HG03521 (cell line): ENCODE measurements at regions not wholly inside any gene's neighbourhood (a gene's known extent, or its start where the extent isn't known, plus 50 kb on each side); places are given as distances from the start of the nearest gene placed in this dataset.
"Not testable (repeated sequence)": the region's sequence is repeated elsewhere in the genome, so short reads cannot be mapped to it uniquely, and the experiment has no call there.

ENCODE experiments used
- ATAC-seq: cut with Tn5 transposase; IDR thresholded peaks from one replicate; pipeline ENCODE4 v1.9.1; 2021; ENCODE audit warnings: mild to moderate bottlenecking, moderate library complexity; ENCODE audit not compliant: unreplicated experiment

DNA sequence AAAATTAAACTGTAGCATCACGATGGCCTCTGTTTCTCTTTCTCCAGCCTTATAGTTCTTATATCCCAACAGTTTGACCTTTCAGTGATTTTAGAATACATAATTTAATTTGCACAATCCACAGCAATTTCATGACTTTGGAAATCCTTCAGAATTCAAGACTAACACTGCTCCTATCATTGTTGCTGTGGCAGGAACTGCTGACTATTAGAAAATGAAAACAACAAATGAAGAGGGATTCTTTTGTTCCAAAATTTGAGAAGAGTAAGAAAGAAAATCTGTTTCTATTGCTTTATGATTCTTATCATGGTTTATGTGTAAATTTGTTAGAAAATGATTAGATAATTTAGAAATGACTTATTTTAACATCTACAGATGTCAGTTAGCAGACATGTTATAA, 604.0 kb upstream of the ADGRB3 start:
- no peak for ATAC-seq

DNA sequence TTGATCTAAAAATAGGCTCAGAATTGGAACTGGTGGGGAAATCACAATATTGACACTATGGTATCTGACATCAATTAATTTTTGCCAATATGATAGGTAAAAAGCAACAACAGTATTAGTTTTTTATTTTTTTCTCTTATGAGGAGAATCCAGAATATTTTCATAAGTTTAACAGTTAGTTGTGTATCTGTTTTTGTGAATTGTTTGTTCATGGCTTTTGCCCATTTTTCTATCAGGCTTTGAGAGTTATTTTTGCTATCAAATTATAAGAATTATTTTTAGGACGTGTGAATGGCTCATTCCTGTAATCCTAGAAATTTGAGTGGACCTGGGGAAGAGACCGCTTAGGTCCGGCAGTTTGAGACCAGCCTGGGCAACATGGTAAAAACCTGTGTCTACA, 608.6 kb upstream of the ADGRB3 start:
- no peak for ATAC-seq

DNA sequence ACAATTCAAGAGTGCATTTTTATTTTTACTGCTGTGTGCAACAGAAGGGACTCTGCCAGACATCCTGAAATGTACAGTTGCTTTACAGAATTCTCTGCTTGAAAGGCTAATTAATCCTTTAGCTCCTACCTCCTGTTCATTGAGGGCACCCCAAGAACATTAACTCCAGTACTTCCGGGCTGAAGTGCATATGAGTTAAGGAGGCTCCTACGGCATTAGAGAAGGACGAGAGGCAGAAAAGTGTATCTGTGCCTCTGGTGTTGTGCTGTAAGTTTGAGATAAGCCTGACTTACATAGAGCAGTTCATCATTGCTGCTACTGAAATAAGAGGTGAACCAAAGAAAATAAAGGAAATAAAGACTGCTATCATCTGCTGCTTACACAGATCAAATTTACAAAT, 609.3 kb upstream of the ADGRB3 start:
- ATAC-seq: no peak

DNA sequence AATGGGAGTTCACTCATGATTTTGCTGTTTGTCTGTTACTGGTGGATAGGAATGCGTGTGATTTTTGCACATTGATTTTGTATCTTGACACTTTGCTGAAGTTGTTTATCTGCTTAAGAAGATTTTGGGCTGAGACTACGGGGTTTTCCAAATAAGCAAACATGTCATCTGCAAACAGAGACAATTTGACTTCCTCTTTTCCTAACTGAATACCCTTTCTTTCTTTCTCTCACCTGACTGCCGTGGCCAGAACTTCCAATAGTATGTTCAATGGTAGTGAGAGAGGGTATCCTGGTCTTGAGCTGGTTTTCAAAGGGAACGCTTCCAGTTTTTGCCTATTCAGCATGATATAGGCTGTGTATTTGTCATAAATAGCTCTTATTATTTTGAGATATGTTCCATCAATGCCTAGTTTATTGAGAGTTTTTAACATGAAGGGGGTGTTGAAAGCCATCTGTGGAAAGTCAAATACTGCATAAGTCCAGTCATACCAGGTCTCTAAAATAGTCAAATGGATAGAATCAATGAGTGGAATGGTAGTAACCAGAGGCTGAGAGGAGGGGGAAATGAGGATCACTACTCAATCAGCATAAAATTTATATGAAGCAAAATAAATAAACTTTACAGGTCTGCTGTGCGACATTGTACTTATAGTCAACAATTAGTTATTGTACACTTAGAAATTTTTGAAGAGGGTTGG, 610.4 kb upstream of the ADGRB3 start:
- no peak for ATAC-seq

DNA sequence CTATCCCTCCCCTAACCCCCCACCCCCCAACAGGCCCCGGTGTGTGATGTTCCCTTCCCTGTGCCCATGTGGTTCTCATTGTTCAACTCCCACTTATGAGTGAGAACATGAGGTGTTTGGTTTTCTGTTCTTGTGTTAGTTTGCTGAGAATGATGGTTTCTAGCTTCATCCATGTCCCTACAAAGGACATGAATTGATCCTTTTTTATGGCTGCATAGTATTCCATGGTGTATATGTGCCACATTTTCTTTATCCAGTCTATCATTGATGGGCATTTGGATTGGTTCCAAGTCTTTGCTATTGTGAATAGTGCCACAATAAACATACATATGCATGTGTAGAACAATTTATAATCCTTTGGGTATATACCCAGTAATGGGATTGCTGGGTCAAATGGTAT, 612.1 kb upstream of the ADGRB3 start:
- ATAC-seq: not testable (repeated sequence)

DNA sequence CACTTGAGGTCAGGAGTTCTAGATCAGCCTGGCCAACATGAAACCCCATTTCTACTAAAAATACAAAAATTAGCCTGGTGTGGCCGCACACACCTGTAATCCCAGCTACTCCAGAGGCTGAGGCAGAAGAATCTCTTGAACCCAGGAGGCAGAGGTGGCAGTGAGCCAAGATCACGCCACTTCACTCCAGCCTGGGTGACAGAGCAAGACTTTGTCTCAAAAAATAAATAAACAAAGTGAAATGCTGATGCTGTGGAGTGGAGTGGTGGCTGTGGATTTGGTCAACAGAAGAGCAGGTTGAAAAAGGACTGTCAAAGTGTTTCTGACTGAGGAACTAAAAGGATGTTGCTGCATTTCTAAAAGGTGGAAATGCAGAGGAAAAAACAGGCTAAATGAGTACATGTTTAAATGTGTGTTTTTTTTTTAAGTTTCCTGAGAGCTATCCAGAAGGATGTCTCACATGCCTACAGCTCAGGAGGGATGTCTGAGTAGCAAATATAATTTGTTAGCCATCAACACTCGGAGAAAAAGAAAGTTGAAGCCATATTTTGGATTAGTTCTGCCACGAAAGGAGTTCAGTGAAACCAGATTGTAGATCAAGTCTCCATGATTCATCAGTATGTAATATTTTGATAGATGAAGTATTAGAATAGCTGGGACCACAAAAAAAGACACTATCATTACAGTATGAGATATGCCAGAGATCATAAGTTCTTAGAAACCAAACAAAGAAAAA, 621.1 kb upstream of the ADGRB3 start:
- ATAC-seq: no peak

DNA sequence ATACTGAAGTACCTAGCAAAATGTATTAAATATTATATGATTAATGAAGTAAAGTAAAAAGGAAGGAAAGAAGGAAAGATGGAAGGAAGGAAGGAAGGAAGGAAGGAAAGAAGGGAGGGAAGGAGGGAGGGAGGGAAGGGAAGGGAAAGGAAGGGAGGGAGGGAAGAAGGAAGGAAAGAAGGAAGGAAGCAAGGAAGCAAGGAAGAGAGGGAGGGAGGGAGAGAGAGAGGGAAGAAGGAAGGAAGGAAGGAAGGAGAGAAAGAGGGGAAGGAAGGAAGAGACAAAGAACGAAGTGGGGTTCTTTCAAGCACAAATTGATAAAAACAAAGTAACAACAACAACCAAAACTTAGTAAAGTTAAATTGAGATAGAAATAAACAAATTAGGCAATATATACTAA, 622.3 kb upstream of the ADGRB3 start:
- ATAC-seq: no peak

DNA sequence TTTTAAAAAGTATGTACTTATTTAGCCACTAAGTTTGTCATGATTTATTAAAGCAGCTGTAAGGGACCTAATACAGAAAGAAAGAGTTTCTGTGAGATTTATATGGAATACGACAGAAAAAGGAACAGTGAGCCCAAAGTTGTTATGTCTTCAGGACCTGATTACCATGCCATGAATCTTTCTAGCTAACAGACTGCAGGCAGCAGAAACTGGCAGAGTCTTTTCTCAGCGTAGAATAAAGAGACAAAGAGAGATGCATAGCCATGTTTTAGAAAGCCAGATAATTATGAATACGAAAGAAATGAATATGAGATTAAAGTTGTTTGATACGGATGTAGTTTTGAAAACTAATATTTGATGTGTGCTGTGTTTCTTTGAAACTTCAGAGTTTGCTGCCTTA, 624.1 kb upstream of the ADGRB3 start:
- no peak for ATAC-seq

DNA sequence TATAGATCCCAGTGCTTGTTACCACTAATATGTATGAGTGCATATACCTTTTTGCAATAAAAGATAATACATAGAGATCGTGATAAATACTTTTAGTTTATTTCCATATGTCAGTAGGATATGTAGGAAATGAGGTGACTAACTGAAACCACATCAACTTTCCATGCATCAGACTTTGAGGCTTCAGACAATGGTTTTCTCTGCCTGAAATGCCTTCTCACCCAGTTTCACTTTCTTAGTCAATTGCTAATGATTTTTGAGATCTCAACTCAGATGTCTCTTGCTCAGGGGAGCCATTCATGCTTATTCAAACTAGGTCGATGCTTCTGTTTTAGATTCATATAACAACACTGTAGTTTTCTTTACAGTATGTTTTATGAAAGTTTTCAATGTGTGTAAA, 626.6 kb upstream of the ADGRB3 start:
- ATAC-seq: no peak

DNA sequence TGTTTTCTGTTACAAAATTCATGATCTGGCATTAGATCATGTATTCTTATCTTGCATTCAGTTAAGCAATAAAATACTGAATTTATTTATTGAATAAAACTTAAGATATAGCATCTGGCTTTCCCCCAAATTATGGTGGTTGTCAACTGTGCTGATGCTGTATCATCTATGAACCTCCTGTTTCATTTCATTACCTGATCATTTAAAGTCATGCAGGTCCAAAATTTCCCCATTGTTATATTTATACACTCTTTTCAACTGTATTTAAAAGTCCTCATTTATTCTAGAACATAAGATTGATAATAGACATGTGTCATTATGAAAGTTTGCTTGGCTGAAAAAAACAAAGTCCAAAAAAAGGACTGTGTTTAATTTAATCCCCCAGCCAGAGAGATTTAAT, 627.4 kb upstream of the ADGRB3 start:
- ATAC-seq: no peak

DNA sequence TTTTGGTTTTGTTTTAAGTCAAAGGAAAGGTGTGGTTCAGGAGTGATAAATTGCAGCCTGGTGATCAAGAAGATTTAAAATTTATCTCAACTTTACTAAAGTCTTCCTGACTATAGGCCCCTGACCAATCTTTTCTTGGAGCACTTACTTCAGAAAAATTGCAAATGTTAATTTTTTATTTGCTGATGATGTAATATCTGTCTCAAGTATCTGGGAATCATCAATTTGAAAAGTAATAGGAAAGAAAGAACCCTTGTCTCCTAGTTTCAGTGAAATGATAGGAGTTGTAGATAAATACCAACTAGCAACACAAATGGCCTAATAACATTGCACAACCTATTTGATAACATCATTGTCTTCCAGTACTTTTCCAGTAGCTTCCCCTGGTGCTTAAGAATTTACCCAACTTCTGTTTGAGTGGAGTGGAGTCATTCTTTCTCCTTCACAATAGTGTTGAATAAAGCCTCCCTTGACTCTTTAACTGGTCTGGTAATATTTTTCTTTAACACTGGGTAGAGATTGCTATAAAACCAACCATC, 648.3 kb upstream of the ADGRB3 start:
- no peak for ATAC-seq

DNA sequence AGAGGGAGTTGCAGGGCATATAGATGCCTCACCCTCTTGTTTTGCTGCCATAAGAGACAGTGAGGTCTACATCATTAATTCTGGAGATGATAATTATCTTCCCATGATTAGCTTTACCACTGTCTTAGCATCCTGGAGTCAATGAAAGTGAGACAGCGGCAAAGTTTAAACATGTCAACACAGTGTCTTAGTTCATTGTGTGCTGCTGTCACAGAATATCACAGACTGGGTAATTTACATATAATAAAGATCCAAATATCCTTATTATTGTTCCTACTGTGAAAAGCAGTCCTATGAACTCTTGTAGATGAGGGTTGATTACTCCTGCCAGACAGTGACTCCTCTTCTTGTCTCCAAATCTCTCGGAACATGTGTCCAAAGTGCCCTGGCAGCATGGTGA, 658.6 kb upstream of the ADGRB3 start:
- ATAC-seq: no peak

DNA sequence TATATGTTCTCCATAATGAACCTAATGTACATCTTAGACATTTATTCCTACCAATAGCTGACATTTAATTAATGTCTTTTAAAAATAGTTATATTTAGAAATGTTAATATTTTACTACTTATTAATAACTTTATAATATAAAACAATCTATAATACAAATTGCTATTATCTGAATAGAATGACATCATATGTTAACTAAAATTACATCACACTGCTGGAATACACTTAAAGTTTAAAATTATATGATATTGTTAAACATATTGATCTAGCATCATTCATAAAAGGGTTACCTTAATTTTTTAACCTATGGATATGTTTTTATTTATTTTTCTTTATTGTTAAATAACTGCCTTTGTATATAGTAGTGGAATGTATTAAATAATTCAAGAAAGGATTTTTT, 660.2 kb upstream of the ADGRB3 start:
- no peak for ATAC-seq

DNA sequence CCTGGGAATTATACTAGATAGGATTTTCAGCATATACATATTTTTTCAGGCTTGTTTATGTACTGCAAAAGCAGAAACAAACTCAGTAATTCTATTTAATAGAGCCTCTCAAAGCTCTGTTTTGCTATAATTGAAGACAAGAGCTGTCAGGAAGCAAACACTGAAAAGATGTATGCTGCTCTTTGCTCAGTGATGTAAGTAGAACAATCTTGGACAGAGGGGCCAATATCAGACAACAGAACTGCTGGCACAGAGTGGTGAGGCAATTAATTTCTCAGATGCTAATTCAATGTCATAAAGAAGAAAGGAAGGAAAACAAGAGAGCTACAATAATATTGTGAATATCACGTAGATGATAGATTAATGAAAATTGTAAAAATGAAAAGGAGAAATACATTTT, 663.3 kb upstream of the ADGRB3 start:
- ATAC-seq: no peak

DNA sequence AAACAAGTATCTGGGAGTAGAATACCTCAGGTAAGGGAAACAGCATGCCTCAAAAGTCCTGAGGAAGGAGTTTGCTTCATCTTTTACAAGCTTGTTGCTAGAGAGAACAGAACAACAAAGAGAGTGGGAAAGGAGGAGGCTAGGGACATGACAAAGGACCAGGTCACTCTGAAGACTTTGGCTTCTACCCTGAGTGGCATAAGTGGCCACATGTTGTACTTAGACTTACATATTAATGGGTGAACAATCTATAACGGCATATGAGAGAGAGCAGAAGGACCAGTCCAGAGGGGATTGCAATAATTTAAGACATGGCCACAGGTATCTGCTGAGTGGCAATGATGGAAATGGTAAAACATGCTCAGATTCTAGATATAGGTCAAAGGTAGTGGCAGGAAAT, 668.3 kb upstream of the ADGRB3 start:
- ATAC-seq: no peak

DNA sequence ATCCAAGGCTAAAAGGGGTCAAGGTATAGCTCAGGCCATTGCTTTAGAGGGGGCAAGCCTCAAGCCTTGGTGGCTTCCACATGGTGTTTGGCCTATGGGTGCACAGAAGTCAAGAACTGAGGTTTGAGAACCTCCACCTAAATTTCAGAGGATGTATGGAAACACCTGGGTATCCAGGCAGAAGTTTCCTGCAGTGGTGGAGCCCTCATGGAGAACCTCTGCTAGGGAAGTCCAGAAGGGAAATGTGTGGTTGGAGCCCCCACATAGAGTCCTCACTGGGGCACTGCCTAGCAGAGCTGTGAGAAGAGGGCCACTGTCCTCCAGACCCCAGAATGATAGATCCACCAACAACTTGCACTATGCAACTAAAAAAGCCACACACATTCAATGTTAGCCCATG, 678.7 kb upstream of the ADGRB3 start:
- ATAC-seq: no peak

DNA sequence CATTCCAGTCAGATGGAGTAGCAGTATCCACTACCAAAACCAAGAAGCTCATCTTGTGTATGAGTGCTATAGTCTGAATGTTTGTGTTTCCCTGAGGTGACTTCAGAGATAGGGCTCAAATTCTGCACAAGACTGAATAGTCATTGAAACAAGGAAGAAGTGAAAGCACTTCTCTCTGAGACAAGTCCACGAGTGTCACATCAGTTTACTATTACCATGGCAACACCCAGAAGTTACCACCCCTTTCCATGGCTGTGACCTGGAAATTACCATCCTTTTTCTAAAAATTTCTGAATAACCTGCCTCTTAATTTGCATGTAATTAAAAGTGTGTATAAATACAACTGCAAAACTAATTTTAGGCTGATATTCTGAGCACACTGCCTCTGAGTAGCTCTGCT, 682.1 kb upstream of the ADGRB3 start:
- ATAC-seq: no peak

DNA sequence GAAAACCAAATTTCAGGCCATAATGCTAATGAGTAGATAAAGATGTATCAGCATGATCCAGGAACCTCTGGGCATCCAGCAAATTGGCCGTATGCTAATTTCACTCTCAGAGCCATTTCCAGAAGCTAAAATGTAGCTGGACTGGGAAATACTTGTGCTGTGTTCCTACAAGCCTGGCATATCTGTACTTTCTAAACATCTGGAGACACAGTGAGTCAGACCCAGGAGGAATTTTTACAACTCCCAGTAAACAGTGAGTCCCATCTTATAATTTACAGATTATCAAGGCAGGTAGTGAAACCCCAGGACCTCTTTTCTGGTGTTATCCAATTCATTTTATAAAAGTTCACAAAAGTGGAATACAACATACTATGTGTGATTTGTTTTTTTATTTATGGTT, 683.0 kb upstream of the ADGRB3 start:
- no peak for ATAC-seq

DNA sequence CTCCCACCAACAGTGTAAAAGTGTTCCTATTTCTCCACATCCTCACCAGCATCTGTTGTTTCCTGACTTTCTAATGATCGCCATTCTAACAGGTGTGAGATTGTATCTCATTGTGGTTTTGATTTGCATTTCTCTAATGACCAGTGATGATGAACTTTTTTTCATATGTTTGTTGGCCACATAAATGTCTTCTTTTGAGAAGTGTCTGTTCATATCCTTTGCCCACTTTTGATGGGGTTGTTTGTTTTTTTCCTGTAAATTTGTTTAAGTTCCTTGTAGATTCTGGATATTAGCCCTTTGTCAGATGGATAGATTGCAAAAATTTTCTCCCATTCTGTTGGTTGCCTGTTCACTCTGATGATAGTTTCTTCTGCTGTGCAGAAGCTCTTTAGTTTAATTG, 687.3 kb upstream of the ADGRB3 start:
- ATAC-seq: not testable (repeated sequence)

DNA sequence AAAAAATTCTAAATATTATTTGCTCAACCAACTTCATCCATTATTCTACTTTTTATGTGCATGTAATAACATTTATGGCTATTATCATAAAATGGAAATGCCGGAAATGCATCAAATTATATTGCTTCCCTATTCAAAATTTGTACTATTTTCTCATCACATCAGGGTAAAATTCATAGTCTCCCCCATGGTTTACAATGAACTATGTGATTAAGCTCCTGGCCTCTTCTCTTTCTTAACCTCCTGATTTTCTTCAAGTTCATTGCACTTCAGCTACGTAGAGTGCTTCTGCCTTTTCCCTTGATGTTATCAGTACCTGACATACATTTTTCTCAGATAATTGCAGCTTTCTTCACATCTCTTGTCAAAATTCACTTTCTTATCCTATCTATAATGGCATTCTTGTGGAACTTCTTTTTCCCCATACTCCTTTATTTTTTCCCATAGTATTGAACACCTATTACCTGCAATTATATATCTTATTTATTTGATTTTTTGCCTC, 699.1 kb upstream of the ADGRB3 start:
- ATAC-seq: no peak

DNA sequence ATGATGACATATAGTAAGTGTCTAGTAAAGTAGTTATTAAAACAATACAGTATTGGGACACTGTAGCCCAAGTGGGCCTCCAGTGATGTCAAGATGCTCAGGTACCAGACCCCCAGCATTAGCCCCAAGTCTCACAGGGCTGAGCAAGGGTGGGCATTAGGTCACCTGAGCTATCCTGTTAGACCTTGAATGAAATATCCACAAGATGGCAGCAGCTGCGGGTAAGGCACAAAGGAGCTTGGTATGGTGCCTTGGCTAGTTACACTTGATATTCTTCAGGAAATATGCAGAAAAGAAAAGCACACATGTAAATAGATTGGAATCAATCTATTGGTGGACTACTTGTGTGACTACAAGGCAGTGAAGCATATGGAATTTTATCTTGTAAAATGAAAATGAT, 701.8 kb upstream of the ADGRB3 start:
- ATAC-seq: no peak

DNA sequence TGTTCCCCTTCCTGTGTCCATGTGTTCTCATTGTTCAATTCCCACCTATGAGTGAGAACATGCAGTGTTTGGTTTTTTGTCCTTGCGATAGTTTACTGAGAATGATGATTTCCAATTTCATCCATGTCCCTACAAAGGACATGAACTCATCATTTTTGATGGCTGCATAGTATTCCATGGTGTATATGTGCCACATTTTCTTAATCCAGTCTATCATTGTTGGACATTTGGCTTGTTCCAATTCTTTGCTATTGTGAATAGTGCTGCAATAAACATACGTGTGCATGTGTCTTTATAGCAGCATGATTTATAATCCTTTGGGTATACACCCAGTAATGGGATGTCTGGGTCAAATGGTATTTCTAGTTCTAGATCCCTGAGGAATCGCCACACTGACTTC, 712.5 kb upstream of the ADGRB3 start:
- ATAC-seq: not testable (repeated sequence)
